Nephron progenitor cell (in vitro differentiated cells): ENCODE measurements at regions not wholly inside any gene's neighbourhood (a gene's known extent, or its start where the extent isn't known, plus 50 kb on each side); places are given as distances from the start of the nearest gene placed in this dataset.

Experiments used
- DNase-seq: peaks from one replicate; pipeline ENCODE4 v3.0.0; 2021
- H3K27ac Mint-ChIP-seq: 2 replicates; pipeline ENCODE4 v1.8.0; 2021; ENCODE audit warnings: mild to moderate bottlenecking, moderate library complexity, mixed read lengths
- H3K27me3 Mint-ChIP-seq: 2 replicates; pipeline ENCODE4 v1.8.0; 2021; ENCODE audit warnings: mild to moderate bottlenecking, low read depth, mixed read lengths; ENCODE audit not compliant: poor library complexity
- H3K36me3 Mint-ChIP-seq: 2 replicates; pipeline ENCODE4 v1.8.0; 2021; ENCODE audit warnings: low read depth, mixed read lengths
- H3K4me1 Mint-ChIP-seq: 2 replicates; pipeline ENCODE4 v1.8.0; 2021; ENCODE audit warnings: mixed read lengths
- H3K4me3 Mint-ChIP-seq: 2 replicates; pipeline ENCODE4 v1.8.0; 2021; ENCODE audit warnings: mild to moderate bottlenecking, moderate library complexity, mixed read lengths
- H3K9me3 Mint-ChIP-seq: 2 replicates; pipeline ENCODE4 v1.8.0; 2021; ENCODE audit warnings: mild to moderate bottlenecking, moderate library complexity, mixed read lengths
- CTCF ChIP-seq: fragments of 200-600 bp; sonication (generic); IDR thresholded peaks from 2 replicates; pipeline ENCODE4 v1.5.0; 2021; ENCODE audit warnings: antibody characterized with exemption

- Mint-ChIP-seq H3K4me1 (peaks cover 34% of the 10 kb centered on the region), H3K27me3 (peaks cover 15% of the 10 kb centered on the region), H3K27ac (no peak overlapping the region)
These were observed 234.8 kb downstream of the NDUFA10 start for GRCh38 chr2:239790313-239790712.

DNA sequence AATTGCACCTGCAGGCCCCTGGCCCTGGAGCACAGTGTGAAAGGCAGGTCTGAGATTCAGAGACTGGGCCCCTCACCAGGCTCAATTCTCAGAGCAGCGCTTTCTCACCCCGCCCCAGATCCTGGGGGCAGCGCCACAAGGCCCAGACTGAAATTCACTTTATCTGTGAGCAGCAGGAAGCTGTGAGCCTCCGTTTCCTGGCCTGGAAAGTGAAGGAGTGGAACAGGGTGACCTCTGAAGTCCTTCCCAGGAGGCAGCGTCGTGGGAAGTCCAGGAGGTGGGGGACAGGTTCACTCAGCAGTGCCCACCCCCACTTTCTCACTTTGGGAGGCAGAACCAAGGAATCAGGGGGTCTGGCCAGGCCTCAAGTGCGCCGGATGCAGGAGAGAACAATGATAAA, 235.4 kb downstream of the NDUFA10 start:
- Mint-ChIP-seq H3K27ac (no peak overlapping the region), H3K36me3 (peaks cover 5% of the 10 kb centered on the region), H3K4me3 (no peak overlapping the region), H3K4me1 (peaks cover 34% of the 10 kb centered on the region), H3K9me3 (peaks cover 26% of the 10 kb centered on the region), H3K27me3 (peaks cover 15% of the 10 kb centered on the region)
- DNase-seq = no peak
- TF ChIP-seq CTCF = no peak

More at GRCh38 chr2:239790313-239790712, 234.8 kb downstream of the NDUFA10 start:
- peaks cover 24% of the 10 kb centered on the region for H3K9me3 Mint-ChIP-seq
- DNase-seq = no peak
- H3K36me3 Mint-ChIP-seq = peaks cover 5% of the 10 kb centered on the region
- no peak for TF ChIP-seq CTCF
- no peak overlapping the region for H3K4me3 Mint-ChIP-seq

- TF ChIP-seq CTCF = no peak
- Mint-ChIP-seq H3K27me3 (peaks cover 15% of the 10 kb centered on the region), H3K36me3 (peaks cover 5% of the 10 kb centered on the region), H3K27ac (no peak overlapping the region), H3K4me1 (peaks cover 34% of the 10 kb centered on the region), H3K9me3 (peaks cover 26% of the 10 kb centered on the region), H3K4me3 (no peak overlapping the region)
- DNase-seq = no peak
These were observed 236.5 kb downstream of the NDUFA10 start for GRCh38 chr2:239788576-239789098.

DNA sequence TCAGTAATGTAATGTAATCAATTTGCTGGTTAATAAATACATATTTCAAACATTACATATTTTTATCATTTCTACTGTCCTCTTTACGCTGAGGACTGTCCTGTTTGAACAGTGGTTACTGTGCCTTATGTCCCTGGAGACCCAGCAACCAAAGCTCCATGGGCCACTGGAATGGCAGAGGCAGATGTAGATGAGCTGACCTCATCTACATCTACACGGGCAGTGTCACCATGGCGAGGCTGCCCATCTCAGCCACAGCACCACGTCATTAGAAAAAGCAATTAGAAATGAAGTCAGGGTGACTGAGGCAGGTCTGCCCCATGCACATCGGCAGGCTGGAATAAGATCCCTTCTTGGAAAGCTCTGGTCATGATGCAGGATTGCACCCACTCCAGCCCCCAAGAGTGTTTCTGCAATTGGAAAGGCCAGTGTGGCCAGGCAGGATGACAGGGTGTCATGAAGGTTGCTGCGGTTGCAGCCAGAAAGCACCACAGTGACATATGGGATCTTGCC, 237.5 kb downstream of the NDUFA10 start:
- Mint-ChIP-seq H3K4me1 (peaks cover 29% of the 10 kb centered on the region), H3K4me3 (no peak overlapping the region), H3K27ac (no peak overlapping the region), H3K27me3 (peaks cover 15% of the 10 kb centered on the region), H3K9me3 (peaks cover 30% of the 10 kb centered on the region), H3K36me3 (peaks cover 5% of the 10 kb centered on the region)
- no peak for DNase-seq
- TF ChIP-seq CTCF = no peak

- Mint-ChIP-seq H3K27me3 (peaks cover 15% of the 10 kb centered on the region), H3K36me3 (peaks cover 5% of the 10 kb centered on the region), H3K9me3 (peaks cover 33% of the 10 kb centered on the region), H3K4me1 (peaks cover 25% of the 10 kb centered on the region), H3K27ac (no peak overlapping the region), H3K4me3 (no peak overlapping the region)
- TF ChIP-seq CTCF = no peak
- DNase-seq = no peak
These were observed 238.4 kb downstream of the NDUFA10 start for GRCh38 chr2:239786791-239787190.

GRCh38 chr2:239781454-239781853, 243.7 kb downstream of the NDUFA10 start:
- Mint-ChIP-seq H3K27ac (no peak overlapping the region), H3K27me3 (peaks cover 15% of the 10 kb centered on the region), H3K4me1 (peaks cover 13% of the 10 kb centered on the region), H3K4me3 (no peak overlapping the region), H3K9me3 (peaks cover 34% of the 10 kb centered on the region), H3K36me3 (peaks cover 5% of the 10 kb centered on the region)
- DNase-seq = no peak
- TF ChIP-seq CTCF = no peak
